WERI-Rb-1 (cell line): ENCODE measurements at regions not wholly inside any gene's neighbourhood (a gene's known extent, or its start where the extent isn't known, plus 50 kb on each side); places are given as distances from the start of the nearest gene placed in this dataset.

Experiments used
- DNase-seq: peaks from one replicate; pipeline ENCODE4 v3.0.0-alpha.2; 2020
- H3K27ac ChIP-seq: fragments of 250-450 bp; sonication (Bioruptor Pico); 2 replicates; pipeline ENCODE4 v1.5.1; 2020; ENCODE audit warnings: mild to moderate bottlenecking, moderate library complexity
- H3K27me3 ChIP-seq: fragments of 250-450 bp; sonication (Bioruptor Pico); 2 replicates; pipeline ENCODE4 v1.5.1; 2021; ENCODE audit warnings: mild to moderate bottlenecking, low read depth, moderate library complexity; ENCODE audit not compliant: insufficient read depth, severe bottlenecking
- H3K36me3 ChIP-seq: fragments of 250-450 bp; sonication (Bioruptor Pico); 2 replicates; pipeline ENCODE4 v1.5.1; 2020; ENCODE audit warnings: mild to moderate bottlenecking, moderate library complexity
- H3K4me3 ChIP-seq: 2 replicates; pipeline ENCODE4 v1.5.1; 2011; ENCODE audit warnings: low read depth, mild to moderate bottlenecking, control low read depth, low read length
- H3K9me3 ChIP-seq: fragments of 250-450 bp; sonication (Bioruptor Pico); 2 replicates; pipeline ENCODE4 v1.5.1; 2021; ENCODE audit warnings: mild to moderate bottlenecking, moderate library complexity; ENCODE audit not compliant: severe bottlenecking
- TF ChIP-seq, protein P1 (sequence below): IDR thresholded peaks from 2 replicates; pipeline ENCODE4 v1.5.1; 2011; ENCODE audit warnings: low read depth, mild to moderate bottlenecking, control low read depth, inconsistent platforms, low read length

GRCh38 chr2:211033765-211034164 is 477.4 kb downstream of the CPS1 start:
- TF ChIP-seq, protein P1, sequence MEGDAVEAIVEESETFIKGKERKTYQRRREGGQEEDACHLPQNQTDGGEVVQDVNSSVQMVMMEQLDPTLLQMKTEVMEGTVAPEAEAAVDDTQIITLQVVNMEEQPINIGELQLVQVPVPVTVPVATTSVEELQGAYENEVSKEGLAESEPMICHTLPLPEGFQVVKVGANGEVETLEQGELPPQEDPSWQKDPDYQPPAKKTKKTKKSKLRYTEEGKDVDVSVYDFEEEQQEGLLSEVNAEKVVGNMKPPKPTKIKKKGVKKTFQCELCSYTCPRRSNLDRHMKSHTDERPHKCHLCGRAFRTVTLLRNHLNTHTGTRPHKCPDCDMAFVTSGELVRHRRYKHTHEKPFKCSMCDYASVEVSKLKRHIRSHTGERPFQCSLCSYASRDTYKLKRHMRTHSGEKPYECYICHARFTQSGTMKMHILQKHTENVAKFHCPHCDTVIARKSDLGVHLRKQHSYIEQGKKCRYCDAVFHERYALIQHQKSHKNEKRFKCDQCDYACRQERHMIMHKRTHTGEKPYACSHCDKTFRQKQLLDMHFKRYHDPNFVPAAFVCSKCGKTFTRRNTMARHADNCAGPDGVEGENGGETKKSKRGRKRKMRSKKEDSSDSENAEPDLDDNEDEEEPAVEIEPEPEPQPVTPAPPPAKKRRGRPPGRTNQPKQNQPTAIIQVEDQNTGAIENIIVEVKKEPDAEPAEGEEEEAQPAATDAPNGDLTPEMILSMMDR: peak; percentile 20; the same call in 1 of the 2 replicates
- Histone ChIP-seq H3K36me3 (no peaks in the 10 kb centered on the region), H3K9me3 (no peaks in the 10 kb centered on the region), H3K27ac (peak overlapping the region; percentile 14; the same call in 1 of the 2 replicates), H3K4me3 (no peak overlapping the region), H3K27me3 (no peaks in the 10 kb centered on the region)
- peak; percentile 22 for DNase-seq

- Histone ChIP-seq H3K9me3 (no peaks in the 10 kb centered on the region), H3K27me3 (no peaks in the 10 kb centered on the region), H3K27ac (no peak overlapping the region), H3K4me3 (no peak overlapping the region), H3K36me3 (no peaks in the 10 kb centered on the region)
- peak; percentile 26 for DNase-seq
- TF ChIP-seq, protein P1: peak; percentile 41; the same call in 1 of the 2 replicates
Observed at GRCh38 chr2:211035548-211036185, 479.3 kb downstream of the CPS1 start.

GRCh38 chr2:211045025-211045424 is 488.6 kb downstream of the CPS1 start:
- Histone ChIP-seq H3K27me3 (no peaks in the 10 kb centered on the region), H3K36me3 (no peaks in the 10 kb centered on the region)
- TF ChIP-seq, protein P1: no peak

GRCh38 chr2:211049321-211050018 is 493.1 kb downstream of the CPS1 start:
- no peak for DNase-seq
- TF ChIP-seq, protein P1: no peak
- no peak overlapping the region for H3K4me3 ChIP-seq

More at GRCh38 chr2:211045025-211045424, 488.6 kb downstream of the CPS1 start:
- DNase-seq: no peak
- Histone ChIP-seq H3K4me3 (no peak overlapping the region), H3K27ac (no peak overlapping the region), H3K9me3 (no peaks in the 10 kb centered on the region)

DNA sequence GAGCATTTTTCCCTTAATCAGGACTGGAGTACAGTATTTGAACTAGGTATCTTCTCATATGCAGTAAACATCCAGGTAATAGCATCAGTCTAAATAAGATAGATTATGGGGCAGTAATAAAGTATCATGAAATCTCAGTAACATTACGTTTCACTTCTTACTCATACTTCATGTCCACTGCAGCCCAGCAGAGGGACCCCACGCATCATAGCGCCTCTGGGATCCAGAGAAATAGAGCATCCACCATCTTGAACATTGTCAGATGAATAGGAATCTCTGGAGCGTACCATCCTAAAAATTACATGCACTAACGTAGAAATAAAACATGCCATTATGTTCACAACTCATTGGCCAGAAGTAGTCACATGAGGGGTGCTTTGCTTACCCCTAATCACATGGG is 499.0 kb downstream of the CPS1 start:
- Histone ChIP-seq H3K27ac (no peak overlapping the region), H3K4me3 (no peak overlapping the region), H3K9me3 (no peaks in the 10 kb centered on the region), H3K36me3 (no peaks in the 10 kb centered on the region), H3K27me3 (no peaks in the 10 kb centered on the region)
- DNase-seq: peak; percentile 29
- TF ChIP-seq, protein P1: no peak

More at GRCh38 chr2:211049321-211050018, 493.1 kb downstream of the CPS1 start:
- no peaks in the 10 kb centered on the region for H3K36me3 ChIP-seq
- no peaks in the 10 kb centered on the region for H3K27me3 ChIP-seq
- no peak overlapping the region for H3K27ac ChIP-seq
- H3K9me3 ChIP-seq: no peaks in the 10 kb centered on the region
